Spleen (tissue), 7 donors: ENCODE measurements at regions not wholly inside any gene's neighbourhood (a gene's known extent, or its start where the extent isn't known, plus 50 kb on each side); places are given as distances from the start of the nearest gene placed in this dataset.

Experiments
- POLR2A ChIP-seq, 3 donors: fragments of 450-650 bp; IDR thresholded peaks; one replicate each; pipeline ENCODE4 v1.5.1; 2017; ENCODE audit warnings: antibody characterized with exemption in 3 of 3, mild to moderate bottlenecking in 1 of 3
- POLR2AphosphoS5 ChIP-seq, 3 donors: sonication (generic); formaldehyde crosslinking; IDR thresholded peaks; one replicate each; pipeline ENCODE4 v1.5.1; 2017; ENCODE audit warnings: antibody characterized with exemption in 3 of 3
- TF ChIP-seq, protein P1 (sequence below), 11 experiments: fragments of 200-600 bp in 7 of 11; fragments of 450-650 bp in 4 of 11; sonication (generic) in 4 of 11; IDR thresholded peaks in 8 of 11; conservative IDR thresholded peaks in 3 of 11; 1 replicate in 7 of 11; 2 replicates in 4 of 11; pipeline versions ENCODE4 v1.4.0 to v1.8.0; 2016 to 2021; ENCODE audit warnings: antibody characterized with exemption in 11 of 11, inconsistent platforms in 4 of 11, mild to moderate bottlenecking in 1 of 11
- donor health status: DM: no; HTN: no; CAD: no; lungs with moderate emphysema.
- donor health status: DM: no; HTN: no; CAD: no.
- donor health status: DM: no; HTN: no; CAD: no.

DNA sequence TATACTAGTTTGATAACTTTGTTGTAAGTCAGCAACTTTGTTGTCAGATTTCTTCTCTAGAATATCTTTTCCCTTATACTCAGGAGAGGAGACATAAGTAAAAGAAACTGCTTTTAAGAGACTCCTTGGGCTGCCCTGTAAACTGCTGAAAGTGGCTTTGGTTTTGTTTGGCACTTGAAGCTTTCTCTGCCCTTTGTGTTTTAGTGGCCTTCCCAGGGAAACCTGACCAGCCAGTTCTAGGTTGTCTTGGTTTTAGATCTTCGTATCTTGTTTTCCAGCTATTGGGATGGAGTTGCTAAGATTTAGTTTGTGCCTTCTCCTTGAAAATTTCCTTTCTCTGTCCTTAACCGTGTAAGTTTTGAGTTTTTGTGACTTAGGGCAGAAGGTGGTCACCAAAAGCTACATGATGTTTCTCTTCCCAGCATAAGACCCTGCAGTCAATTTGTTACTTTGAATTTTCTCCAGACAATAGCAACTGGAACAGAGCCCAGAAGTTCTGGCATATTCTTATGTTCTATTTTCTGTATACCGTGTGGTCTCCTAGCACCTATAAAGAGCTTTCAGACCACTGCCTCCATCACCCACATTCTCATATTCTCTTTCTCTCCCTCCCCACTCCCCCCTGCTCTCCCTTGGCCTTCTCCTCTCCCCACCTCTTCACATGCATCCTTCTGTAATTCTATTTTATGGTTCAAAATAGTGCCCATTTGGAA, 81.1 kb downstream of the BOLA3 start:
- TF ChIP-seq, protein P1, sequence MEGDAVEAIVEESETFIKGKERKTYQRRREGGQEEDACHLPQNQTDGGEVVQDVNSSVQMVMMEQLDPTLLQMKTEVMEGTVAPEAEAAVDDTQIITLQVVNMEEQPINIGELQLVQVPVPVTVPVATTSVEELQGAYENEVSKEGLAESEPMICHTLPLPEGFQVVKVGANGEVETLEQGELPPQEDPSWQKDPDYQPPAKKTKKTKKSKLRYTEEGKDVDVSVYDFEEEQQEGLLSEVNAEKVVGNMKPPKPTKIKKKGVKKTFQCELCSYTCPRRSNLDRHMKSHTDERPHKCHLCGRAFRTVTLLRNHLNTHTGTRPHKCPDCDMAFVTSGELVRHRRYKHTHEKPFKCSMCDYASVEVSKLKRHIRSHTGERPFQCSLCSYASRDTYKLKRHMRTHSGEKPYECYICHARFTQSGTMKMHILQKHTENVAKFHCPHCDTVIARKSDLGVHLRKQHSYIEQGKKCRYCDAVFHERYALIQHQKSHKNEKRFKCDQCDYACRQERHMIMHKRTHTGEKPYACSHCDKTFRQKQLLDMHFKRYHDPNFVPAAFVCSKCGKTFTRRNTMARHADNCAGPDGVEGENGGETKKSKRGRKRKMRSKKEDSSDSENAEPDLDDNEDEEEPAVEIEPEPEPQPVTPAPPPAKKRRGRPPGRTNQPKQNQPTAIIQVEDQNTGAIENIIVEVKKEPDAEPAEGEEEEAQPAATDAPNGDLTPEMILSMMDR (IDR thresholded peaks at IDR 0.05 in 8 of 11, conservative IDR thresholded peaks at IDR 0.05 in 3 of 11), result no peak
- TF ChIP-seq POLR2A (IDR thresholded peaks at IDR 0.05), result no peak
- no peak for TF ChIP-seq POLR2AphosphoS5 (IDR thresholded peaks at IDR 0.05)
